Naive thymus-derived CD4-positive, alpha-beta T cell (primary cell): ENCODE measurements at regions not wholly inside any gene's neighbourhood (a gene's known extent, or its start where the extent isn't known, plus 50 kb on each side); places are given as distances from the start of the nearest gene placed in this dataset.

Experiments
- ATAC-seq: fragments of 150-1000 bp; cut with Tn5 transposase; 2 replicates; pipeline ENCODE4 v1.10.0; 2021; ENCODE audit warnings: mild to moderate bottlenecking, moderate library complexity
- CTCF ChIA-PET: fragments of 350-600 bp; sonication (Branson Sonifier 250); formaldehyde crosslinking; loops from one replicate; lab custom pipeline; 2021; ENCODE audit warnings: antibody characterized with exemption; lab: Charles Lee
- POLR2A ChIA-PET: fragments of 350-600 bp; sonication (Branson Sonifier 250); formaldehyde crosslinking; loops from one replicate; lab custom pipeline; 2021; ENCODE audit warnings: antibody characterized with exemption, inconsistent platforms; lab: Charles Lee
- DNase-seq, 9 donors: peaks; one replicate each; pipeline versions ENCODE4 v3.0.0 to v3.0.0-alpha.2; 2020 to 2022; ENCODE audit warnings: mixed read lengths in 1 of 9
- H3K27ac ChIP-seq: one replicate; pipeline ENCODE4 v1.7.0; 2013; ENCODE audit warnings: mild to moderate bottlenecking, low read depth, low read length, moderate library complexity
- H3K27me3 ChIP-seq, 2 donors: one replicate each; pipeline ENCODE4 v1.7.0; 2013; ENCODE audit warnings: low read length in 2 of 2, mild to moderate bottlenecking in 2 of 2, moderate library complexity in 2 of 2; ENCODE audit not compliant: control insufficient read depth in 2 of 2, insufficient read depth in 2 of 2
- H3K36me3 ChIP-seq, 3 experiments: 1 replicate in 2 of 3; 2 replicates in 1 of 3; pipeline ENCODE4 v1.7.0; 2013; ENCODE audit warnings: low read length in 3 of 3, mild to moderate bottlenecking in 3 of 3, moderate library complexity in 1 of 3; ENCODE audit not compliant: insufficient read depth in 3 of 3, control insufficient read depth in 2 of 3
- H3K4me1 ChIP-seq, 2 donors: one replicate each; pipeline ENCODE4 v1.7.0; 2013; ENCODE audit warnings: low read length in 2 of 2, mild to moderate bottlenecking in 2 of 2, moderate library complexity in 1 of 2; ENCODE audit not compliant: control insufficient read depth in 2 of 2, insufficient read depth in 2 of 2
- H3K4me3 ChIP-seq: 2 replicates; pipeline ENCODE4 v1.7.0; 2013; ENCODE audit warnings: mild to moderate bottlenecking, low read length
- H3K9me3 ChIP-seq, 3 experiments: 1 replicate in 2 of 3; 2 replicates in 1 of 3; pipeline ENCODE4 v1.7.0; 2013; ENCODE audit warnings: low read length in 3 of 3; ENCODE audit not compliant: control insufficient read depth in 2 of 3
- H3K27ac Mint-ChIP-seq, 9 donors: one replicate each; pipeline ENCODE4 v1.8.0; 2020 to 2022; ENCODE audit warnings: mixed read lengths in 9 of 9, mild to moderate bottlenecking in 8 of 9, moderate library complexity in 5 of 9, inconsistent platforms in 2 of 9
- H3K27me3 Mint-ChIP-seq, 5 donors: one replicate each; pipeline ENCODE4 v1.8.0; 2021 to 2022; ENCODE audit warnings: mixed read lengths in 5 of 5, mild to moderate bottlenecking in 1 of 5
- H3K36me3 Mint-ChIP-seq, 5 donors: one replicate each; pipeline ENCODE4 v1.8.0; 2020 to 2022; ENCODE audit warnings: mixed read lengths in 5 of 5, mild to moderate bottlenecking in 3 of 5, inconsistent platforms in 1 of 5
- H3K4me1 Mint-ChIP-seq, 7 donors: one replicate each; pipeline ENCODE4 v1.8.0; 2020 to 2022; ENCODE audit warnings: mixed read lengths in 7 of 7, mild to moderate bottlenecking in 3 of 7, inconsistent platforms in 1 of 7
- H3K4me3 Mint-ChIP-seq, 10 donors: one replicate each; pipeline ENCODE4 v1.8.0; 2020 to 2022; ENCODE audit warnings: mild to moderate bottlenecking in 10 of 10, mixed read lengths in 10 of 10, moderate library complexity in 6 of 10, inconsistent platforms in 2 of 10
- H3K9me3 Mint-ChIP-seq, 11 donors: one replicate each; pipeline ENCODE4 v1.8.0; 2020 to 2022; ENCODE audit warnings: mixed read lengths in 11 of 11, mild to moderate bottlenecking in 4 of 11, inconsistent platforms in 1 of 11, moderate library complexity in 1 of 11
- intact Hi-C, 2 donors: fragments of 100-400 bp; cut with micrococcal nuclease; formaldehyde crosslinking; loops; one replicate each; pipeline ENCODE4 v1.15.1; 2023

DNA sequence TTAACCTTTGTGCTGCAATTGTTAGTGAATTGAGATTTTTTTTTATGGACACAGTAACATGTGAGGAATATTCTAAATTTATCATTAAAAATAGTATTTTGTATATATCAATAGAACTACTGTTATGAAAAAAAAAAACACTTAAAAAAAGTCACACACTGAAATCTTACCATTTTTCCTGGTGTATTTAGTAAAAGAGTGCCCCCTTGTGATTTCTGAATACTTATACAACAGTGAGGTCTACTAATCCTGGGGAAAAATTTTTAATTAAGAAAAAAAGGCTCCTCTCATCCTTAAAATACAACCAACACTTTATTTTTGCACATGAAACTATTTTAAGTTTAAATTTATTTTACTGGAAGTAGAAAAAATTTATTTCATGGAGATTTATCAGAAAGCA, 56.4 kb upstream of the SPOCK3 start:
- DNase-seq (no peak), ATAC-seq (no peak)
- no peaks in the 10 kb centered on the region for H3K27me3 Mint-ChIP-seq
- H3K36me3 Mint-ChIP-seq, result peaks cover 0 to 9% (median 0%) of the 10 kb centered on the region in 5 donors
- ChIA-PET CTCF (no interaction called here), POLR2A (no interaction called here)
- no peaks in the 10 kb centered on the region for H3K4me1 Mint-ChIP-seq
- Histone ChIP-seq H3K27me3 (no peaks in the 10 kb centered on the region), H3K27ac (no peak overlapping the region), H3K4me1 (no peaks in the 10 kb centered on the region), H3K4me3 (no peak overlapping the region), H3K36me3 (no peaks in the 10 kb centered on the region), H3K9me3 (no peaks in the 10 kb centered on the region)
- intact Hi-C loops, result loop anchor here in 1 of 2 donors (5.0 kb wide), 1 partner anchor 268 kb away; no protein-coding TSS in a partner anchor
- H3K9me3 Mint-ChIP-seq, result peaks cover 0 to 27% (median 9%) of the 10 kb centered on the region in 11 donors
- no peak overlapping the region for H3K4me3 Mint-ChIP-seq
- H3K27ac Mint-ChIP-seq, result no peak overlapping the region

DNA sequence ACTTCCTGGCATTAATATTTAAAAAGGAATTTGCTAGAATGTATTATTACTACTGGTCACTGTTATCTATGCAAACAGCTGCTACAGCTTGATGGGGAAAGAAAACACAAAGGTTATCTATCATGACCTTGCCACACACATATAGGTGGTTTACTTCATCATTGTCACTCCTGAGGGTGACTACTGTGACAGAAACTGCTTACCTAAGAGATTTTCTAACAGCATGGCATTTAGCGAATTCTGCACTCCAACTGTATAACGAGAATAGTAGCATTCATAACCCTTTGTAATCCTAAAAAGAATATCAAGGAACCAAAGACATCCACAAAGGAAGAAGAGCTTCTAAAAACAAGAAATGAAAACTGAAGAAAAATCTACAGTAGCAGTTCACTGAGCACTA, 74.6 kb upstream of the SPOCK3 start:
- Histone ChIP-seq H3K36me3 (no peaks in the 10 kb centered on the region), H3K27me3 (no peaks in the 10 kb centered on the region), H3K4me1 (no peaks in the 10 kb centered on the region), H3K9me3 (no peaks in the 10 kb centered on the region), H3K27ac (no peak overlapping the region), H3K4me3 (no peak overlapping the region)
- POLR2A ChIA-PET, result no interaction called here
- intact Hi-C loops, result no loop called here
- no peaks in the 10 kb centered on the region for H3K4me1 Mint-ChIP-seq
- no peak overlapping the region for H3K4me3 Mint-ChIP-seq
- no peak for DNase-seq
- CTCF ChIA-PET, result no interaction called here
- no peak overlapping the region for H3K27ac Mint-ChIP-seq
- H3K27me3 Mint-ChIP-seq, result no peaks in the 10 kb centered on the region
- H3K9me3 Mint-ChIP-seq, result peaks cover 0 to 12% (median 2%) of the 10 kb centered on the region in 11 donors
- ATAC-seq, result no peak
- no peaks in the 10 kb centered on the region for H3K36me3 Mint-ChIP-seq

DNA sequence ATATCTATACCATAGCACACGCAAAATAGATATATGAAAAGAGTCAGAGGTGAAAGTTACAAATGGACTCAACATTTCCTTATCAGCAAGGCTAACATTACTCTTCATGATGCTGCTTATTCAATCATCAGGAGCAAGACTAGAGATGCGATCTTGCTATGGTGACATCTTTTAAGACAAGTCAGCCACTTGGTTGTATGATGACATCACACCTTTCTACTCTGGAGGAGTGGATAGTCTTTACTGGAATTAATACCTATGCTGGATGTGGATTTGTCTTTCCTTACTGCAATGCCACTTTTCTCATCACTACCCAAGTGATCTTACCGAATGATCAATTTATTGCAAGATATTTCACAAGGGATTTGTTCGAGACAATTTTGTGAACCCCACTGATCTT, 87.0 kb upstream of the SPOCK3 start:
- H3K4me3 ChIP-seq, result no peak overlapping the region
- DNase-seq, result no peak
- no peak overlapping the region for H3K27ac ChIP-seq
- ATAC-seq, result no peak
- no peaks in the 10 kb centered on the region for H3K4me1 ChIP-seq
- Mint-ChIP-seq H3K9me3 (peaks cover 0 to 12% (median 2%) of the 10 kb centered on the region in 11 donors), H3K27ac (no peak overlapping the region), H3K36me3 (no peaks in the 10 kb centered on the region), H3K4me1 (no peaks in the 10 kb centered on the region), H3K4me3 (no peak overlapping the region), H3K27me3 (no peaks in the 10 kb centered on the region)
- ChIA-PET POLR2A (no interaction called here), CTCF (no interaction called here)
- intact Hi-C loops, result no loop called here
- H3K27me3 ChIP-seq, result no peaks in the 10 kb centered on the region
- no peaks in the 10 kb centered on the region for H3K9me3 ChIP-seq
- H3K36me3 ChIP-seq, result no peaks in the 10 kb centered on the region

DNA sequence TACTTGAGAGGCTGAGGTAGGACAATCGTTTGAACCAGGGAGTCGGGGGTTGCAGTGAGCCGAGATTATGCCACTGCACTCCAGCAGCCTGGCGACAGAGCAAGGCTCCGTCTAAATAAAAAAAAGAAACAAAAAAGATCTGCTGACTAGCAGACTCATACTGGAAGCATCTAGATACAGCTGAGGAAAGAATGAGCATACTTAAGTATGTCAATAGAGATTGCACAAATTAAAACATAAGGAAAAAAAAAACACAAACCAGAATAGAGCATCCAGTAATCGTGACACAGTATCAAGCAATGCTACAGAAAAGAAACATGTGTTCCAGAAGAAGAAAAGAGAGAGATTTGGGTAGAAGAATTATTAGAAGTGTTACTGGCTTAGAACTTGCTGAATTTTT, 105.5 kb upstream of the SPOCK3 start:
- intact Hi-C loops, result no loop called here
- POLR2A ChIA-PET, result no interaction called here
- no peaks in the 10 kb centered on the region for H3K27me3 Mint-ChIP-seq

DNA sequence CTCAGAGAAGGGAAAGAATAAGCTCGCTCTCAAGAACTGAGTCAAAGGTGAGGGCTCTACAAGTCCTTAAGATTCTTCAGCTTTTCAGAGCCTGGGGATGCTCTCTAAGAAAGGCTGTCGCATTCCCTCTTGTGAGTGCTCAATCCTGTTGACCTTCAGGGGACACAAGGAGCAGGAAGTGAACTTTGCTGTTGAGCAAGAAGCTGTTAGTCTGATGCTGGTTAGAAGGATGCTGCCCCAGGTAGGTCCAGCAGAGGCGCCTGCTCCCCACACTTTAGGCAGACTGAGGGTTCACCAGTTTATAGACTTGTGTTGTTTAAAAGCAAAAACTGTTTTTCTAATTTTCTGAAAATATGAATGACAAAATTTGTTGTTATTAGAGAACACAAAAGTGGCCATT, 125.4 kb upstream of the SPOCK3 start:
- Histone ChIP-seq H3K9me3 (no peaks in the 10 kb centered on the region), H3K36me3 (no peaks in the 10 kb centered on the region), H3K27ac (no peak overlapping the region), H3K4me1 (no peaks in the 10 kb centered on the region), H3K27me3 (no peaks in the 10 kb centered on the region), H3K4me3 (no peak overlapping the region)
- ATAC-seq, result no peak
- intact Hi-C loops, result no loop called here
- Mint-ChIP-seq H3K36me3 (no peaks in the 10 kb centered on the region), H3K27ac (no peak overlapping the region), H3K4me1 (no peaks in the 10 kb centered on the region), H3K9me3 (peaks cover 0 to 14% (median 0%) of the 10 kb centered on the region in 11 donors), H3K4me3 (no peak overlapping the region), H3K27me3 (no peaks in the 10 kb centered on the region)
- DNase-seq, result no peak
- POLR2A ChIA-PET, result no interaction called here
- CTCF ChIA-PET, result no interaction called here

More for the DNA sequence above, 105.5 kb upstream of the SPOCK3 start:
- Histone ChIP-seq H3K36me3 (no peaks in the 10 kb centered on the region), H3K4me3 (no peak overlapping the region), H3K9me3 (no peaks in the 10 kb centered on the region), H3K27me3 (no peaks in the 10 kb centered on the region), H3K27ac (no peak overlapping the region), H3K4me1 (no peaks in the 10 kb centered on the region)
- CTCF ChIA-PET, result no interaction called here
- ATAC-seq (no peak), DNase-seq (no peak)
- H3K4me3 Mint-ChIP-seq, result no peak overlapping the region
- no peak overlapping the region for H3K27ac Mint-ChIP-seq
- H3K9me3 Mint-ChIP-seq, result peaks cover 0 to 37% (median 11%) of the 10 kb centered on the region in 11 donors
- no peaks in the 10 kb centered on the region for H3K36me3 Mint-ChIP-seq
- no peaks in the 10 kb centered on the region for H3K4me1 Mint-ChIP-seq

DNA sequence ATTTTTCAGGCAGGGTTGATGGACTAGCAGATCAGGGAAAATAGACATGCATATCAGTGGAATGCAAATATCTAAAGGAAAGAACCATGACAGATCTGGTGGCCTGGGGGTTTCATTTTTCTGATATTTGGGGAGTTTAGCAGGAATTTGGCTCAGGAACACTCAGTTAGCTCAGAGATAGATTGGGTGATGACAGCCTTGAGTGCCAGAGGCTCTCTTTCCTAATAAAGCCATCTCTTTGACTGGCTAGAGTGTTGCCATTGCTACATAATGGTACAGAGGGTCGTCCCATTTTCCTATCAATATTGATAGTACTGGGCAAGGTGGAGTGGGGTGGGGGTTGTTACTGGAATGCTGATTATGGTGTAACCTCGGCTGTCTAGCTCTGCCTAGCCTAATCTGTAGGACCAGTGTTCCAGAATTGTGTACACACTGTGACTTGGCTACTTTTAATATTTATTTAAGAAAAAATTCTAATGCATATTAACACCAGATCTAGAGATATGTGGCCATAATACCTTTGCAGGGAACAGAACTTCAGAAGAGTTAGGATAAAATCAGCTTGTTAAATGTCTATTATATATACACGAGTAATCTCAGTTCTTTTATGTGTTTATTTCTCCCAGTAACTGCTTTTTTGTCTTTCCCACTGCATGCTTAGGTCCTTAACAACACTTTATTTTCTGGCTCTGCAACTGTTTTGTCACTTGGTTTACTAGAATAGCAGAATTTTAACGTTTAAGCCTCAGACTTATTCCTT, 145.0 kb upstream of the SPOCK3 start:
- H3K4me1 Mint-ChIP-seq, result no peaks in the 10 kb centered on the region
- ATAC-seq, result no peak
- no peak overlapping the region for H3K4me3 Mint-ChIP-seq
- peaks cover 0 to 8% (median 0%) of the 10 kb centered on the region in 11 donors for H3K9me3 Mint-ChIP-seq
- POLR2A ChIA-PET, result no interaction called here
- Histone ChIP-seq H3K4me1 (no peaks in the 10 kb centered on the region), H3K27ac (no peak overlapping the region), H3K4me3 (no peak overlapping the region), H3K27me3 (no peaks in the 10 kb centered on the region), H3K9me3 (no peaks in the 10 kb centered on the region), H3K36me3 (no peaks in the 10 kb centered on the region)
- CTCF ChIA-PET, result no interaction called here
- H3K27ac Mint-ChIP-seq, result no peak overlapping the region
- no peak for DNase-seq
- no peaks in the 10 kb centered on the region for H3K27me3 Mint-ChIP-seq
- H3K36me3 Mint-ChIP-seq, result no peaks in the 10 kb centered on the region
- intact Hi-C loops, result no loop called here

DNA sequence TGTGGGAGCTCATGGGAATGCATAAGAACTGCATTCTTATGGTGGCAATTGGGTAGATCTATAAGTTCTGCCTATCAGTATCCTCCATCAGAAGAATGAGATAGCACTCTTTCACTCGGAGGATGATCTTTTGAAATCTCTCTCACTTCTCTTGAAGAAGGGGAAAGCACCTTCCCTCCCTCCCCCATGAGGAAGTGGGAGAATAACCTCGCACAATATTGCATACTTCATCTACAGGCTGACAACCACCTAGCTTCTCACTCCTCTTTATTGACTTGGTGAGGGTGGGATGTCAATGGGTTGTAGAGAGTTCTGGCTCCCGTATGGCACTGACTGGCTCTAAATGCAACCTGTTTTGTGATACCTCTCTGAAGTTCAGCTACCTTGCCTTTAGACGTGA, 146.7 kb upstream of the SPOCK3 start:
- ATAC-seq, result no peak
- CTCF ChIA-PET, result no interaction called here
- Histone ChIP-seq H3K27ac (no peak overlapping the region), H3K4me1 (no peaks in the 10 kb centered on the region), H3K9me3 (no peaks in the 10 kb centered on the region), H3K4me3 (no peak overlapping the region), H3K27me3 (no peaks in the 10 kb centered on the region), H3K36me3 (no peaks in the 10 kb centered on the region)
- Mint-ChIP-seq H3K27me3 (no peaks in the 10 kb centered on the region), H3K9me3 (peaks cover 0 to 8% (median 2%) of the 10 kb centered on the region in 11 donors), H3K36me3 (no peaks in the 10 kb centered on the region), H3K27ac (no peak overlapping the region), H3K4me1 (no peaks in the 10 kb centered on the region), H3K4me3 (no peak overlapping the region)
- POLR2A ChIA-PET, result no interaction called here
- no peak for DNase-seq
- intact Hi-C loops, result no loop called here
